Stimulated activated CD4-positive, alpha-beta T cell treated with anti-CD3 and anti-CD28 coated beads, Interleukin-1b, Interleukin-23, amount 100 ng/mL, for 48 hours (primary cell): ENCODE measurements at regions not wholly inside any gene's neighbourhood (a gene's known extent, or its start where the extent isn't known, plus 50 kb on each side); places are given as distances from the start of the nearest gene placed in this dataset.

Experiments
- DNase-seq: peaks from one replicate; pipeline ENCODE4 v3.0.0-alpha.2; 2020

DNA sequence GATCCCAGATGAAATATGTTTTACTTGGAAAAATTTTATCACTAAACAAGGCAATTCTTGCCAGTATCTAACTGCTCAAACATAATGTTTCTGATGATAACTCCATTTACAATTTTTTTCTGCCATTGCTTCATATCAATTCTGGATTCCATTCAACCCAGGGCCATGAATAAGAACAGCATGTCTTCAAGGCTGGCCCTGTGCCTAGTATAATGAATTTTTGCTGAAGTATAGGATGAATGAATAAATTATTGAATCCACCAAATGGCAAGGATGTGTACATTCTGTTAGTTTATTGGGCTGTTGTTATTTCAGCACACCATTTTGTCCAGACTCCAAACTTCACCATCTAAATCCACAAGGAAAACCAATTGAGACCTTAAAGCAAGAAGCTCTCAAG is 414.7 kb downstream of the HS3ST3B1 start:
- DNase-seq = no peak

DNA sequence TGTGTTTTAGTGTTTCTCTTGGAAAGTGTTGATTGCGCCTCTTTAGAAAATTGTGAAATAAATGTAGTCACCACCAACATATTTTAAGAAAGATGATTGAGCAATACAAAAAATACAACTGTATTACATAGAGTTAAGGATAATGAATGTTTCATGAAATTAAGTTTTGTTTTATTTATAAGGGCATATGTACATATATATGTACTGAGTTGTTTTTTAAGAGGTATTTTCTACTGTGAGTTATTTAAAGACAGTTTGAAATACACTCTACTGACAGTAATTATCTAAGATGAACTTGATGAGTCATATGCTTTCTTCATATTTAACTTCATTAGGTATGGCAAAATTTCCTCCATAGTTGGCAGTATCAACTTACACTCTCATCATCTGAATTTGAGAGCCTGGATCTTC is 411.7 kb downstream of the HS3ST3B1 start:
- DNase-seq = no peak

DNA sequence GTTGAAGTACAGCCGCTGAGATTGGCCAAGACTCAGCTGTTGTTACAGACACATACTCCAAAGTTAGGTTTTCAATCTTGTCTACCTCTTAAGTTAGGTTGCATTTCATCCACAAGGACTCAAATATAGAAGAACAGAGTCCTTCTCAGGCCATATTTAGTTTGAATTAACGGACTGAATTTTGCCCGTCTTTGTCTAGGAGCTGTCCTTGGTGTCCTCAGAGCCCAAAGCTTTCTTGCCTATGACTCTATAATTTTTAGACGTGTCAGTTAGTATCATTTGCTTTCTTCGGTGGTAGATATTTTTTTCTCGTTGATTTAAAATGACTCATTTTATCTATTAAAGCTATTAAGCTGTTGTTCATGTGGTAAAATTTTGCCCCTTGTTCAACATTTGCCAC is 403.2 kb downstream of the HS3ST3B1 start:
- no peak for DNase-seq

DNA sequence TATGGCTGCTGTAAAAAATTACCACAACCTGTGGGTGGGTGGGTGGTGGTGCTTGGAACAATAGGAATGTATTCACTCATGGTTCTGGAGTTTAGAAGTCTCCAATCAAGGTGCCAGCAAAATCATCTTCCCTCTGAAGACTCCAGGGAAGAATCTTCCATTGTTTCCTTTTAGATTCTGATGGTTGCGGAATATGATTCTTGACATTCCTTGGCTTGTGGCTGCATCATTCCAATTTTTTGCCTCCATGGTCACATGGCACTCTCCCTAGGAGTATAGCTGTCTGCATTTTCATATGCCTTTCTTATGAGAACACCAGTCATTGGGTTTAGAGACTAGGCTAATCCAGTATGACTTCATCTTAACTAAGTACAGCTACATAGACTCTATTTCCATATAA is 401.0 kb downstream of the HS3ST3B1 start:
- no peak for DNase-seq

- no peak for DNase-seq
Measured at GRCh38 chr17:14699574-14700185, 398.8 kb downstream of the HS3ST3B1 start.

DNA sequence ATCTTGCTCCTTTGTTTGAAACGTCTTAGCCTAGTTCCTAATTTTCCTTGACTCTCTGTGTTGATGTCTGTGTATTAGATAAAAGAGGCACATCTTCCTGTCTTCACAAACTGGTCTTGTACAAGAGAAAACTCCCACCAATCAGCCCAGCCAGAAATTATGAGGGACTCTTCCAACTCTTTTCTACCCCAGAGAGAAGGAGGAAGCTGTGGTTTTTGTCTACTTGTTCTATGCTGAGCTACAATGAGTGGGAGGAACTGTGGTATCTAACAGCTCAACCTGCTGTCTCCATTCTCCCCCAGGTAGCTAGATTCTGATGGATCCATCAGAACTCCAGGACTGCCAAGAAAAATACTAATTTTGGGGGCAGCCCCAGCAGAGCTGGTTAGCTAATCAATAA is 392.5 kb downstream of the HS3ST3B1 start:
- no peak for DNase-seq

DNA sequence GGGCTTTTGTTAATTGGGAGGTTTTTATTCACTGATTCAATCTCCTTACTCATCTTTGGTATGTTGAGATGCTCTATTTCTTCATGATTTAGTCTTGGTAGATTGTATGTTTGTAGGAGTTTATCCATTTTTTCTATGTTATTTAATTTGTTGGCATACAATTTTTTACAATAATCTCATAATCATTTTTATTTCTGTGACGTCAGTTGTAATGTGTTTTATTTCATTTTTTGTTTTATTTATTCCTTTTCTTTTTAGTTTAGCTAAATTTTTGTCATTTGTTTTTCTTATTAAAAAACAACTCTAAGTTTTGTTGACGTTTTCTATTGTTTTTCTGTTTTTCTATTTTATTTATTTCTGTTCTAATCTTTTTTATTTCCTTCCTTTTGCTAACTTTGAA is 389.8 kb downstream of the HS3ST3B1 start:
- DNase-seq = no peak

DNA sequence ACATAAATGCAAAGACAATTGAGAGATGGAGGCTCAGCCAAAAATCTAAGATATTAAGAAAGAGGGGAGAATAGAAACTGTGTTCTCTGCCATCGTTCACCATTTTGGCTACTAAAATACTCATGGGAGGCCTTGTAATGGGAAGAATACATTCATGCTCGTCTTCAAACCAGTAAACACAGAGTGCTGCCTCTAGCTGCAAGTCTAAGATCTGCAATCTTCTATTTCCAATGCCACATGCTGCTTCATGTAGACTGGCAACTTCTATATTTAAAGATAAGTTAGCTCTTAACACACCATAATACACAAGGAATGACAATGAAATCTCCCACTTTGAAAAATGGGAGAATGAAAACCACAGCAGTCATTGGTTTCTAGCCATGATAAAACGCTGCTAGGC is 387.3 kb downstream of the HS3ST3B1 start:
- no peak for DNase-seq

DNA sequence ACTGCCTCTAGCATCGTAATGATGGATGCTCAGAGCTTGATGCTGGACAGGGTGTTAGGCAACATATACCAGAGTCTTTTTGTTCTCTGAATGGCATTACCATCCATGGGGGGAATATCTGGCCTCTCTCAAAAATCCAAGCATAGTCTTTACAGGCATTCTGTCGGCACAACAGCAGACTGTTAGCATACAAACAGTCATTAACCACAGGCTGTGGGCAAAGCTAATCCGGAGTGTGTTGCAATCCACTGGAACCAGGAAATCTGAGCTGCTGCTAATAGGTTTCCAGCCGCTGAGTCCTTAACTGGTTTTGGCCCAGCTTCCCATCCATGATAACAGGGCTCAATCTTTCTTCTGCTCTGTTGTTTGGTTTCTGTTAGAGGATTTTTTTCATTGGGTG is 371.9 kb downstream of the HS3ST3B1 start:
- no peak for DNase-seq

GRCh38 chr17:14670861-14671260 is 370.0 kb downstream of the HS3ST3B1 start:
- DNase-seq = no peak

DNA sequence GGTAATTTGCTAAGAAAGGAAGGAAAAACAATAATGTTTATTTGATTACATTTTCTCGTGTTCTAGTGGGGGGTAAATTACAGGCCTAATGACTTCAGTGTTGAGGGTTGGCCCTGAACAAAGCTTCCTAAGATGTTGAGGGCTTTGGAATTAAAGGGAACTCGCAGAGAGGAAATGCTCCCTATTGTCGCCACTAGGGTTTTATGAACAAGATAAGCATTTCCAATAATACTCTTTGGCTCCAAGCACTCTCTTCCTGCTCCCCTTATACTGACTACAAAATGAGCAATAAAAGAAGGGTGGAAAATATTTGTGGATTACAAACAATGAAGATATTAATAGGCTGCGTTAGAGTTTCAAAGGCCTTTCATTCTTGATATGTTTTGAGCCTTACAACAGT is 363.6 kb downstream of the HS3ST3B1 start:
- no peak for DNase-seq

GRCh38 chr17:14641117-14641516 is 340.2 kb downstream of the HS3ST3B1 start:
- DNase-seq = no peak

DNA sequence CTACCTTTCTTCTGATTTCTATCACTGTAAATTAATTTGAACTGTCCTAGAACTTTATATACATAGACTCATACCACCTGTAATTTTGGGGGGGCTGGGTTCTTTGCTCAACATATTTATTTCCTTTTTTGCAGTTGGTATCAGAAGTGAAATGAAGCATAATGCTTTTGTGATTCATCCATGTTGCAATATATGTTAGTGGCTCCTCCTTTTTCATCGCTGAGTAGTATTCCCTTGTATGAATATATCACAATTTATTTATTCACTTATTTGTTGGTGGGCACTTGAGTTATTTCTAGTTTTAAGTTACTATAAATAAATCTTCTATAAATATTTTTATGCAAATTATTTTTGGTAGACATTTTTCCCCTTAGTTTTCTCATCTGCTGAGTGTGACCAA is 336.4 kb downstream of the HS3ST3B1 start:
- no peak for DNase-seq

GRCh38 chr17:14630621-14631020 is 329.7 kb downstream of the HS3ST3B1 start:
- DNase-seq = no peak

DNA sequence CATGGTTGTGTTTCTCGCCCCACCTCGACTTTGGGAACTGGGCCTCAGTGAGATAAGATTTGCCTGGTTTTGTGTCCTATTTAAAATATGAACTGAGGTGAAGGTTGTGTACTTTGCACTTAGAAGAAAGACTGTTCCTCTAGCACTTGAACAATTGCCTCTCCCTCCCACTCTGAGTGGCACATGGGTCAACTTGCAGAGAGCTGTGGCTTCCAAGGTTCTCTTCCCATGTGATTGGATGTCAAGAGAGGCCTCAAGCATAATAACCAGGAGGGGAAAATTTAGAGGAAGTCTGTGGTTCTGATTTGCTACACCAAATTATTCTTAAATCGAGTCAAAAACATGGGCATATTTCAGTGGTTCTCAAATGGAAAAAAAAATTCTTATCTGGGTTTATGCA is 329.2 kb downstream of the HS3ST3B1 start:
- DNase-seq = no peak

DNA sequence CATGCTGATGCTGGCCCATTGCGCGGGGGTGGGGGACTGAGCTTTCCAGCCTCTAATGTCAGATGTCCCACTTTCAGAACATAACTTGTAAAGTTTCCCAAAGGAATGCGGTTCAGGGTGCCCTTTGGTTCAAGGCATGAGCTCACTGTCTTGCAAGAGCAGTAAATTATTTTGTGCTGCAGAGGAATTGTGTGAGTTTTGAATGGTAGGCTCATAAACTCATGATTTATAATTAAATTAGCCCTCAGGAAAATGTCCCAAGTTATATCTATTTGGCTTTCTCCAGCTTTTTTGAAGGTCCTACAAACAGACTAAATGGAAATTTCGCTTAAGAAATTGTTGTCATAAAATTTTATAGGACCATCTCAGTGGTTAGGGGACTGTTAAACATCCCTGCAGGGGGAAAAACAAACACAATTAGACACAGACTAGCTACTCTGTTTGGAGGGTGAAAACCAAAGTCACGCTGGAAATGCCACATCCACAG is 321.8 kb downstream of the HS3ST3B1 start:
- DNase-seq = no peak

DNA sequence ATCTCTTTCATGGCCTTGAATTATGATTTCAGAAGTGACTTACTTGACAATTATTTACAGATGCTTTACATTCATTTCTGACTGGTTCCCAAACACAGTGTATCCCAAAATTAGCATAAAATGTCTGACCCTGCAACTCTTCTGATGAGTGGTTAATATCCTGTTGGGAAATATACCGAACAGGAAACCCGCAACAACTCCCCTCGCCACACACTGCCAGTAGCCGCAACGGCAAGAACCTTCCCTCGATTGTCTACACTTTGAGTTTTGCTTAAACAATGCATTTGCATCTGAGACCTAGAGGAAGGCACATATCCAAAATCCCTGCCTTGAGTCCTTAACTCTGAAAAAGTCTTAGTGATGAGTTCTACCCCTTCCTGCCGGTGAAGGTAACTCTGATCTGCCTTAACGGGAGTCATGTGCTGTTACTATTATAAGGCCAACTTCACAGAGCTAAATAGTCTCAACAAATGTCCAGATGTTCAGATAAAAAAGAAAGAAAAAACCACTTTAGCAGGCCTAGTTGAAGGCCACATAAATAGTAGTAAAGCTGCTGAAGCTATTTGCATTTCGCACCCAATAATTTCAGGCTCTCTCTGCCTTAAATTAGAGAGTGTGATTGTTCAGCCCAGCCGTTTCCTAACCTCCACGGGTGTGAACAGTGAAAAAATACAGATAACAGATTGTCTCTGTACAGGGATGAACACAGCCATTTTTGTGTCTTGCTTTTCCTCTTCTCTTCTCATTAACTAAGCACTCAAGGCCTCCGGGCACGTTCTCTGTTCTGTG is 321.1 kb downstream of the HS3ST3B1 start:
- DNase-seq = no peak

DNA sequence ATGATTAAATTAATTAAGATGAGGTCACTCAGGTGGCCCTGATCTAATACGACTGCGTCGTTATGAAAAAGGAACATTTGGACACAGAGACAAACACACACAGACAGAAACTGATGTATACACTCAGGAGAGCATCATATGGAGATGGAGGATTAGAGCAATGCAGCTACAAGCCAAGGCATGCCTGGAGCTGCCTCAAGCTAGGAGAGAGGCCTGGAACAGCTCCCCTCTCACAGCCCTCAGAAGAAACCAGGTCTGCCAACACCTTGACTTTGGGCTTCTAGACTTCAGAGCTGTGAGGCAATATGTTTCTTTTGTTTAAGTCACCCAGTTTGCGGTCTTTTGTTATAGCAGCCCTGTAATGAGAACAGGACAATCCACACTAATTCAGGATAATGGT is 318.9 kb downstream of the HS3ST3B1 start:
- DNase-seq = no peak

- DNase-seq = no peak
Measured at GRCh38 chr17:14616528-14616927, 315.6 kb downstream of the HS3ST3B1 start.

DNA sequence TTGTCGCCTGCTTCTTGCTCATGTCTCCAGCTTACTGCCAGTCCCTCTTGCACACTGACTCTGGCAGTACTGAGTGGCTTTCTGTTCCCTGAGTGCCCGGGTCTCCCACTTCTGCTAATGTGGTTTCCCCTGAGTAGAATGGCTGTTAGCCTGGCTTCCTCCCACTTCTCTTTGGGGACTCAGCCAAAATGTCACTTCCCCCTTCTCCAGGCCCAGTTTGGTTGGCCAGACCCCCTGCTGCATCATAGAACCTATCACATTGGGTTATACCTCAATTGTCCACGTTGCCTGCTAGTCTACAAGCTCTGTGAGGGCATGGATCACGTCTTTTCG is 304.4 kb downstream of the HS3ST3B1 start:
- no peak for DNase-seq

DNA sequence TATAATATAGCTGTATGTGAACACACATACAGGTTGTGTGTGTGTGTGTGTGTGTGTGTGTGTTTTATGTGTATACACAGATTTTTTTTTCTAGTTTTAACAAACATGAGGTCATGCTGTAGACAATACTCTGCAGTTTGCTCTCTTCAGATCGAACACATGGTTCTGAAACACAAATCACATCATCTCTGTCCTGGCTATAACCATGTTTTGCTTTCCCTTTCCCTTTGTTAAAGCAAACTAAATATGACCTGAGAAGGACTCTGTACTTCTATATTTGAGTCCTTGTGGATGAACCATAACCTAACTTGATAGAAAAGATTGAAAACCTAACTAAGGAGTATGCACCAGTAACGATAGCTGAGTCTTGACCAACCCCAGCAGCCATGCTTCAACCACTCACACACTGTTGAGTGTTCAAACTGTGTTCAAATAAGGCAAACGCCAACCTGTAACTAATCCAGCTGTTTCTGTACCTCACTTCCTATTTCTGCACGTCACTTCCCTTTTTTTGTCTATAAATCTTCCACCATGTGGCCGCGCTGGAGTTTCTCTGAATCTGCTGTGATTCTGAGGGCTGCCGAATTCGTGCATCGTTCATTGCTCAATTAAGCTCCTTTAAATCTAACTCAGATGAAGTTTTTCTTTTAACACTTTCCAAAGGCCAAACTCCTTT is 303.8 kb downstream of the HS3ST3B1 start:
- DNase-seq = no peak

DNA sequence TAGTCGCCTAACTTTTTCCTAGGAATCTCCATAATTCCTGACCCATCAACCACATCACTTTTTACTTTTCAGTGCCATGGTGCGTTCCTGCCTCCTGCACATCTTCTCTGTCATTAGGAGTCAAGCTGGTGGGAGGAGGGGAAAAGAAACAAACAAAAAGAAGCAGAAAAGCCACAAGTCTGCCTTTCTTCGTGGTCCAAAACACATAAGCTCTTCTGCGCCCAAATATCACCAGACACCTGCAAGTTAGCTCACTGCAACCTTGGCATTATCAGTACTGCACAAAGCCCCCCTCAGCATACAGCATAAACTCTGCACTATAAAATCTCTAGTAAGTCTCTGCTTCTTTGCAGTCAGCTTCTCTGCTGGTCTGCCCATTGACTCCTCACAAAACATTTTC is 295.3 kb downstream of the HS3ST3B1 start:
- DNase-seq = no peak

GRCh38 chr17:14595656-14596055 is 294.8 kb downstream of the HS3ST3B1 start:
- no peak for DNase-seq

DNA sequence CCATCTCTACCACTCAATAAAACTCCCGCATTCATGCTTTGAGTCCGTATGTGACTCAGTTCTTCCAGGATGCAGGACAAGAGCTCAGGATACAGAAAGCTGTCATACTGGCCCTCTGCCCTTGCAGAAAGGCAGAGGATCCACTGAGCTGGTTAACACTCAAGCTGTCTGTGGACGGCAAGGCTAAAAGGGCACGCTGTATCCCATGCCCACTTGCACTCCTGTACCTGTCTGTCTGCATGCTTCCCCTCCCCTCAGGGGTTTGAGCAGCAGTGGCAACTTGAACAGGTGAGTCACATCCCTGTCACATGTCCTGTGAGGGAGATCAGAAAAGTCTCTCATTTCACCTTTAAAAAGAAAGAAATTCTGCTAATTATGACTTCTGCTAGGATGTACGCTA is 293.8 kb downstream of the HS3ST3B1 start:
- DNase-seq = no peak
